Jurkat, Clone E6-1 (cell line): ENCODE measurements at regions not wholly inside any gene's neighbourhood (a gene's known extent, or its start where the extent isn't known, plus 50 kb on each side); places are given as distances from the start of the nearest gene placed in this dataset.

Experiments
- DNase-seq: peaks from one replicate; pipeline ENCODE4 v3.0.0-alpha.2; 2011; ENCODE audit warnings: low read depth, low spot score
- H3K4me3 ChIP-seq: 2 replicates; pipeline ENCODE4 v1.5.1; 2011; ENCODE audit warnings: mild to moderate bottlenecking, low read length, control low read depth, moderate library complexity

DNA sequence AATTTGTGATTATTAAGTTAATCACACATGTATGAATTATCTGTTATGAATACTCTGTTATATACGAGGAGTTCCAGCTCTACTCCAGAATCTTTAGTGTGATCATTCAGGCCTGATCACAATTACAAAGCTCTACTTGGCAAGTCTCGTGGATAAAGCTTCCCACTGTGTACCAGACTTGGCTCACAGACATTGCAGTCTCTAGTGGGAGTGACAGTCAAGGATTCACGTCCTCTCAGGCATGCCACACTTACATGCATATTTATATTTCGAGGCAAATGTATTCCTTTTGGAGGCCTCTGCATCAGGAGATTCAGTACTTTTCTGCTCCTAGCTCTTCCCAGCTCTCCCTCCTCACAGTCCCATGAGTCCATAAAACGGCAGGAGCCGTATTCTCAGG, 403.4 kb upstream of the CDH7 start:
- DNase-seq = no peak
- no peak overlapping the region for H3K4me3 ChIP-seq

DNA sequence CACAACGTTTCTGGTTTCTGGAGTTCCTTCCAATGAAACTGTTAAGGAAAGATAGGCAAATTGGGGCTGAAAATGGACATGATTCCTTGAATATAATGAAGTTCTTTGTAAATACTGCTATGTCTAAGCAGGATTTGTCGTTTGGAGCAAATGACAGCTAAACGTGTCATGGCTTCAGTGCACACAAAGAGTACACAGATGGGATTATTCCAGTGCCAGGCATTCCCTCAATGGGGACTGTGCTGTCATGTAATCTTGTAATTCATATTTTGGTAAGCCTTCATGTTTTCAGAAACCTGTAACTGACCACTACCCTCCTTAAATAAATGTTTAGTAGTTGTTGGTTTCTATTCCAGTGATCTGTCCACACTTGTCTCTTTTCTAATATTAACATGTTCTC, 404.7 kb upstream of the CDH7 start:
- no peak overlapping the region for H3K4me3 ChIP-seq
- no peak for DNase-seq

DNA sequence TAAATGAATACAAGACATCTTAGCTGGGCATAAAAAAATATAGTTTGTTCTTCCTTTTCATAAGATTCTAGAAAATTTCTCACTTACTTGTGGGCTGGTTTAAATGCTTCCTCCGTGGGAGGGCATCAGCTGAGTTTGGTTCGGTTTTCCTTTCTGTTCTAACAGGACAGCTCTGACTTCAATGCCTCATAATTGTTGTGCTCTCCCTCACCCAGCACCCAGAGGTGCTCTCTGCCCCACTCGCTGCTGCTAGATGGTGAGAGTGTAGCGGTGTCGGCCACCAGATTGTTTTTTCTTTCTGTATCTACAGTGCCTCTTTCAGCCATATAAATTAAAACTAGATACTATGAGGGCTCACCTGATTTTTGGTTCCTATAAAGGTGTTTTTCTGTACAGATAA, 407.2 kb upstream of the CDH7 start:
- H3K4me3 ChIP-seq = no peak overlapping the region
- DNase-seq = no peak

DNA sequence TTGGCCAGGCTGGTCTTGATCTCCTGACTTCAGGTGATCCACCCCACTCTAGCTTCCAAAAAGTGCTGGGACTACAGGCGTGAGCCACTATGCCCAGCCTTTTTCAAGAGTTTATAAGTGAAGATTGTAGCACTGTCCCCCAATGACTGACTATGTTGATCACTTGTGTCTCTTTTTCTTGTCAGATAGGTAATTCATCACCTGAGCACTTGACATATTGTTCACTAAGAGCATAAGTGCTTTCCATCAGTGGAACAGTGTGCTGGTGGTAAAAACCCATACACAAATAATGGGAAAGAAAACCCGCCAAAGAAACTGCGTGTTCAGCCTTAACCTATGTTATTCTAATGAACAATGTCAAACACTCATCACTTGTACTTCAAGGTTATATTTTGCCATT, 414.4 kb upstream of the CDH7 start:
- DNase-seq = no peak
- no peak overlapping the region for H3K4me3 ChIP-seq

DNA sequence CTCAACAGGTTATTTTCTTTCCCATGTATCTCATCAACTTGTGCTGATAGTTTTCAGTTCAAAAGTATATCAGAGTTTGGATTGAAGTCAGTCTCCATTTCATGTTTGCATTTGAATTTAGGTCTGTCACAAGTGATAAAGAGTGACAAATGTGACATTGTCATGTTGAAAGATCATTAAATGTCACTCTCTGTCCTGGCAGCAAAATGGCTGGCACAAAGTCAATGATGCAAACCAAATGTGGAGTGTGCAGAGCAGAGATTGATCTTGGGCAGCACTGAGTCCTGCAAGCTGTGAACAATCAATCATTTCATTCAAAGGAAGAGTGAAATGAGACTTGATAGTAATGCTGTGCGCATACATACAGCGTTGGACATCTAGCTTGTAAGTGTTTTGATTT, 421.8 kb upstream of the CDH7 start:
- DNase-seq = no peak
- no peak overlapping the region for H3K4me3 ChIP-seq

DNA sequence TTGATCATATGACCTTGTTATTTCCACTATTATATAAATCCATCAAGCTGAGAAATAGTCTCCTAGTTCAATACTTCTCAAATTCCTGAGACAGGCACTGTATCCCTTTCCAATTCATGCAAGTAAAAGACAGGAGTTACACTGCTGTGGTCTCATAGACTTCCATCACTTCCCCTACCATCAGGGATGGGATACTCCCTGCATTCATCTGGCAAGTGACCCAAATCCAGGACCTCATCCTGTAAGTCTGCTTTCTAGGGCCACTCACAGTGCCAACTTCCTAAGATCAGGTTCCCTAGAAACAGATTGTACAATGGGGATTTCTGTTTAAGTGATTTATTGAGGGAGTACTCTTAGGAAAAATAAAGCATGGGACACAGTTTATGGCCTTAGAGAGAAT, 424.0 kb upstream of the CDH7 start:
- DNase-seq = no peak
- H3K4me3 ChIP-seq = no peak overlapping the region

DNA sequence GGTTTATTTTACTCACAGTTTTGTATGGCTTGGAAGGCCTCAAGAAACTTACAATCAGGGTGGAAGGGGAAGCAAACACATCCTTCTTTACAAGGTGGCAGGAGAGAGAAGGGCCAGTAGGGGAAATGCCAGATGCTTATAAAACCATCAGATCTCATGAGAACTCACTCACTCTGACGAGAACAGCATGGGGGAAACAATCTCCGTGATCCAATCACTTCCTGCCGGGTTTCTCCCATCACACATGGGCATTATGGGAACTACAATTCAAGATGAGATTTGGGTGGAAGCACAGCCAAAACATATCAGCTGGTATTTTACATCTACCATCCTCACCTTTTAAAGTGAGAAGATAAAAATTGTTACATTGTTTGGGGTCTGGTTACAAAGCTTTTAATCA, 427.9 kb upstream of the CDH7 start:
- H3K4me3 ChIP-seq = no peak overlapping the region
- DNase-seq = no peak

DNA sequence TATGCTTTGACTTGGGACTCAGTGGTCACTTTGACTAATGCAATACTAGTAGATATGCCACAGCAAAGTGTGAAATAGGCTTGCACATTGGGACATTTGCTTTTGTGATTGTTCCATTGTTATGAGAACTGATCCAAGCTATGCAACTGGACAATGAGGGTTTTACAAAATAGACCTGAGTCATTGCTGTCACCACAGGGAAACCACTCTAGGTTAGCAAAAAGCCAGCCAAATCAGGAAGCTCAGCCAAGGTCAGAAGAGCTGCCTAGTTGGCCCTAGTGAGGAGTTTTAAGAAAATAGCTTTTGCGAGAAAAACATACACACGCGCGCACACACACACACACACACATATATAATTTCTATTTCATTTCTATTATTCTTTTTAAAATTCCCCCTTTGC, 452.4 kb upstream of the CDH7 start:
- no peak overlapping the region for H3K4me3 ChIP-seq

DNA sequence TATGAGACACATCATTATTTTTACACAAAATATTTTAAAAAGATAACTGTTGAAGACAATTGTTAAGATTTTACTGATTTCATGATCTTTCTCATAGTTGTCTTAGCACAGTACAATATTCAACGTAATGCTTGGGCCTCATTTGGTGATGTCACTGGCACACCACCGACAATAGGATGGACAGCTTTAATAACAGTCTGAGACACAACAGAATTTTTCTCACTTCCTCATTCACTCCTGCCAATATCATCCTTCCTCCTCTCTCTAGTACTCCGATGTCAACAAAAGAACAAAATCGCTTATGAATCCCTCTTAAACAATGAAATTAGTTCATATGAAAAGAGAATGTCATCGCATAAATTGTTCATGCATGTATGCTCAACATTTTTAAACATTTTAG, 461.9 kb upstream of the CDH7 start:
- no peak for DNase-seq
- no peak overlapping the region for H3K4me3 ChIP-seq

More for the DNA sequence above, 452.4 kb upstream of the CDH7 start:
- no peak for DNase-seq

DNA sequence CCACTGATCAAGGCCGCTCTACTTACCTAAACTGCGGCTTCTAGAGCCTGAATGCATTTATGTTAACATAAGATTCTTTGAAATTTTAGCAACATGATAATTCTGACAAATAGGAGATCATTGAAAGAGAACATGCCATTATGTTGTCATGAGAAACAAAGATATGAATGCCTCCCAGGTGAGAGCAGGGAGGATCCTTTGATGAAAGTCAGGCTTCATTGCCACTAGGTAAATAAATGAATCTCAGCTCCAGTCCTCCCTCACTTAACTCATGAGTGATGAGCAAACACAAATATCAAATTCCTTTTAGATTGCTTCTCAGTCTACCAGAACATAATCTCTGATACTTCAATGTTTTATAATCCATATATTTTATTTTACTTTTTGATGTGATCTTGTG, 463.2 kb upstream of the CDH7 start:
- no peak overlapping the region for H3K4me3 ChIP-seq
- no peak for DNase-seq

DNA sequence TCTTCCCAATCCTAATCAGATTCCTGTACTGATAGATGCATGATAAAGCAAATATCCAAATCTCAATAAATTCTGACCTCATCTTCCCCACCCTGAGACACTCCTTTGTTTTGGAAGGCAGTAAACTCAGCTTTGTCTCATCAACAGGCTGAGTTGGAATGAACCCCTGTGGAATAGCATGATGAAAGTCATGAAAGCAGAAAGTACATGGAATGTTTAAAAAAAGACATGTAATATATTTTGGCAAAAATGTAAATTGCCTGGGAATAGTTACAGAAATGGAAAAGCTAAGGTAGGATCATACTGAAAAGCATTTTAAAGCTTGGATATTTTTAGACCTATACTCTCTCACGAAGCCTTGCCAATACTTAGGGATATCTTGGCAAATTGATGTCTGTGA, 468.7 kb upstream of the CDH7 start:
- no peak for DNase-seq
- no peak overlapping the region for H3K4me3 ChIP-seq

DNA sequence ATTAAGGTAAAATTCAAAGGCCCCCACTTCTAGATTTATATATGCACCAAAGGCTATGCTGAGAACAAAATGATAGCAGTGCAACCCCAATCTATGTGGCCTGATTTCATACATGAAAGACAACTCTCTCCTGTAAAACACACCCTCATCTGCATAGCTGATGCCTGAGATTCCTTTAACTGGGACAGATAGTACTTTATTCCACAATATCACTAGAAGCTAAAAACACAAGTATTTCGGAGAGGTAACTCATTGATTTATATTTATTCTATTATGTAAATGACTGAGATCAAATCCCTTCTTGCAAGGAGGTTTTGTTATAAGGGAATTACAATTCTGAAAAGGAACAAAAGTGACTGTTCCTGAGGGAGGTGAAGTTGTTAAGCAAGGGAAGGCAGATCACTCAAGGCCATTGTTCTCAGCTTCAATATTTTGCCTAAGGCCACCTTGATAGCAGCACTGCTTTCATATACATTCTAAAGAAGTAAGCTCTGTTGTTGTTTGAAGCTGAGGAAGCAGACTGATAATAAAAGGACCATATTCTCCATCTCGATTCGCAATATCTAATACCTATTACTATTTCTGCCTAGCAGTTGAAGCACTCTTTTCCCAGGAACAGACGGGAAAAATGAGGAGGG, 471.0 kb upstream of the CDH7 start:
- no peak for DNase-seq
- no peak overlapping the region for H3K4me3 ChIP-seq

DNA sequence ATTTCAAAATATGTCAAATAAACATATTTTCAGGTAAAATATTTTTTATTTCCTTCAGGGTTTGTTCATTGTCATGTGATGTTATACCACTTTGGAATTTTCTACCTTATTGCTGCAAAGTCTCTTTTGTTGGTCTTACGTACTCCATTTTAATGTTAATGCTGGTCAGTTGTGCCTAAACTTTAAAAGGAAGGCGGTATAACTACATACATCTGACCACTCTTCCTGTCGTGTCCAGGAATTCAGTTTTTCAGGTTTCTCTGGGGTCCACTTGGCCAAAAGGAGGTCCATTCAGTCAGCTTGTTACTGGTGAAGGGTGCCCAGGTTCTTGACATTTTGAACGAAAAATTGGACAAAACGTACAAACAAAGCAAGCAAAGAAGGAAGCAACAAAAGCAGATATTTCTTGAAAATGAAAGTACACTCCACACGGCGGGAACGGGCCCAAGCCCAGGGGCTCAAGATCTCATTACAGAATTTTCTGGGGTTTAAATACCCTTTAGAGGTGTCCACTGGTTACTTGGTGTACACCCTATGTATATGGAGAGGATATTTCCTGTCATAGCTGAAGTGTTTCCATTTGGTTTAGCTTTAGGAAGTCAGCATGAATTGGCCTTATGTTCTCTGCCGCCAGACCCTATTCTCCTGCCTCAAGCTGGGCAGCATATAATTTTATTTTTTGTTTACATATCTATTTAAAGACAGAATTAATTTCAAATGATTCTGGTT, 471.7 kb upstream of the CDH7 start:
- no peak overlapping the region for H3K4me3 ChIP-seq
- DNase-seq = no peak

DNA sequence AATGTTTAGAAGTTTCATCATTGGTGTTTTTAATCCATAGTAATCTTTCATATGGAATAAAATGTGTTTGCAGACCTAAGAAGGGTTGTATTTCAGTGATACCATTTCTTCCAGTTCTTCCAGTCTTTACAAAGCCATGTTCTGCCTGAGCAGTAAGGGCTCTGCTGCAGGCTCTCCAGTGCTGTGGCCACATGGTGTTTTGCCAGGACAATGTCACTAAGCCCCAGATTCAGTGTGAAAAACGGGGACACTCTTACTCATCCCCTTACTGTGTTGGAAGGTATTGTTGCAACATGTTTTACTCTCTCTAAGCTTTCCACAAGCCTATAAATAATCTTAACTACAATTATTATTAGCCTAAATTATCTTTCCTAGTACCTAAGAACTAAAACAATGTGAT, 481.4 kb upstream of the CDH7 start:
- no peak overlapping the region for H3K4me3 ChIP-seq
- DNase-seq = no peak

DNA sequence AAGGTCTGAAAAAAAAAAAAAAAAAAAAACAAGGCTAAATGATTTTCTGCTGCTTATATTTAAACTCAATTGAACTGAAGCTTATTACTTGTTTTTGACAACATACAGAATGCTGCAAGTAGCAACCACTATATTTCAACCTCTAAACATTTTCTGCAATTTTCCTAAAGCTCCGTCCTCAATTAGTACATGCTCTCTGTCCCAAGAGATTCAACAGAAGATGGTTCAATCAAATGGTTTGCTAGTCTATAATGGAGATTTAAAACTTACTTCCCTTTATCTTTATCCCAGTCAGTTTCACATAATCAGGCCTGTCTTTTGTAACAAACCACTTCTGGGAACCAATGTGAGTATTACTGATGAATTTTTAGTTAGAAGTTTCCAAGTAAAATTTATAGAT, 485.1 kb upstream of the CDH7 start:
- H3K4me3 ChIP-seq = no peak overlapping the region
- no peak for DNase-seq

DNA sequence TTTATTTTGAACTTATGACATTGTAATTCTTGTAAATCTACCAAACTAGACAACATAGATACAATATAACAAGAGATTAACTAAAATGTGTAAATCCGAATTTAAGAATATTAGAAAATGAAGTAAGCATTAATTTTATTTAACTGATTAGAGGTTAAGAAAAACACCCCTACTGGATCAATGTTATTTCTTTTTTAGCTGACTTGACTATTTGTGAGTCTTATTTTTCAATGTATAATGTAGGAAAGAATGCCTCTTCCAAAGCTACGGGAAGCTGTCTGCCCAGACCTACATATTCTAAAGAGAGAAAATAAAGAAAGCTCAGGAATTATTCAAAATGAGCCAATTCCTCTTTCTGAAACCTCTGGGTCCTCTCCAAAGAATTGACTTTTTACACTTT, 490.8 kb upstream of the CDH7 start:
- no peak overlapping the region for H3K4me3 ChIP-seq

DNA sequence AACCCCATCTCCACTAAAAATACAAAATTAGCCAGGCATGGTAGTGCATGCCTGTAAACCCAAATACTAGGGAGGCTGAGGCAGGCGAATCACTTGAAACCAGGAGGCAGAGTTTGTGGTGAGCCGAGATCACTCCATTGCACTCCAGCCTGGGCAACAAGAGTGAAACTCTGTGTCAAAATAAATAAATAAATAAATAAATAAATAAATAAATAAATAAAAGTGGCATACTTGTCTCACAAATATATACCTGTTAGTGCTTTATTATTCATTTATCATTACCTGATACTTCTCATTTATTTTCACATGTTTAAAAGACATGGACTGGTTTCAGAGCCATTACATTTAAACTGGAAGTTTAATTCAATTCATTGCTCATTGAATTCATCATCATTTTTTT, 491.4 kb upstream of the CDH7 start:
- H3K4me3 ChIP-seq = no peak overlapping the region
- no peak for DNase-seq

More for the DNA sequence above, 490.8 kb upstream of the CDH7 start:
- DNase-seq = no peak

DNA sequence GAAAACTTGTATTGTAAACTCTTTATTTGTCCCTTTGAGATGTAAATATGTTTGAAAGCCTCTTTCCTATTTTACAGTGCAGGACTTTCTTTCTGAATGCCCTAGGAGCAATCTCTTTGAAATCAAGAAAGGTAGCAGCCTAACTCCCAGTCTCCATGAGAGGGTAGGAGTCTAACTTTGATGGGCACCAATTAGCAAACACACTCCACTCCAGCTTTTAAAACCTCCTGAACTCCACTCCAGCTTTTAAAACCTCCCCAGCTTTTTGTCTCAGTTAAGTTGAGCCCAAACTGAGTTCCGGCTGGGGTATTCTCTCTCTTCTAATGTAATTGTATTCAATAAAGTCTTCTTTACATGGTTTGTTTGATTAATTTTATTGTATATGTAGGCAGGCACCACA, 493.7 kb upstream of the CDH7 start:
- DNase-seq = no peak
- no peak overlapping the region for H3K4me3 ChIP-seq

DNA sequence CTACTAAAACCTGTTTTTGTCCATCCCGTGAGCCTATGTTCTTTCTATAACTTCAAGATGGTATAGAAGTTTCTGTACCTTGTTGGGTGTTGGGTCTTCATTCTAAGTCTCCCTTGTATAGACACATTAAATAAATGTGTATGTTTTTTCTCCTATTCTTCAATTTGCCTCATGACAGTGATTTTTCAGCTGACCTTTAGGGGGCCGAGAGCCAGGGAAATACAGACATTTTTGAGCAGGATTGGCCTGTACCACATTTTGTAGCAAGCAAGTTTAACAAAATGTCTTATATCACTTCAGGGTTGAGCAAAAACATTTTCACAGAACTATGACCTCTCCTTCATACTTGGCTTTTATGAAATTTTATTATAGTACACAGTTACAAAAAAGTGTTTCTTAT, 495.4 kb upstream of the CDH7 start:
- H3K4me3 ChIP-seq = no peak overlapping the region
- no peak for DNase-seq

DNA sequence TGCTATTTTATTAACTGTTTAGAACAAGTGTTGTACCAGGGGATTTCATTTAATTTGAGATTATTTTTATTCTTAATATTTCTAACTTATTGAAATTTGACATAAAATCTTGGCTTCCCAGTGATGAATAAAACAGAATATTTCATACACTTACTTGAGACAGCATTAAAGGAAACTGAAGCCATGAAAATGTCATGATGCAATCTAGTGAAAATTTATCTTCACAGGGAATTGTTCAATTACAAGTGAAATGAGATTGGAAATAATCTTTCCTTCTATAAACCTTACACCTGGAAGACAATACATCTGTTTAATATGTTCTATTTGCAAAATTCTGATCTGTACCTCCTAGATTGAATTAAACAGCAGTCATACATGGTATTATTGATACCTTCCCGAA, 511.0 kb upstream of the CDH7 start:
- no peak overlapping the region for H3K4me3 ChIP-seq
- DNase-seq = no peak

DNA sequence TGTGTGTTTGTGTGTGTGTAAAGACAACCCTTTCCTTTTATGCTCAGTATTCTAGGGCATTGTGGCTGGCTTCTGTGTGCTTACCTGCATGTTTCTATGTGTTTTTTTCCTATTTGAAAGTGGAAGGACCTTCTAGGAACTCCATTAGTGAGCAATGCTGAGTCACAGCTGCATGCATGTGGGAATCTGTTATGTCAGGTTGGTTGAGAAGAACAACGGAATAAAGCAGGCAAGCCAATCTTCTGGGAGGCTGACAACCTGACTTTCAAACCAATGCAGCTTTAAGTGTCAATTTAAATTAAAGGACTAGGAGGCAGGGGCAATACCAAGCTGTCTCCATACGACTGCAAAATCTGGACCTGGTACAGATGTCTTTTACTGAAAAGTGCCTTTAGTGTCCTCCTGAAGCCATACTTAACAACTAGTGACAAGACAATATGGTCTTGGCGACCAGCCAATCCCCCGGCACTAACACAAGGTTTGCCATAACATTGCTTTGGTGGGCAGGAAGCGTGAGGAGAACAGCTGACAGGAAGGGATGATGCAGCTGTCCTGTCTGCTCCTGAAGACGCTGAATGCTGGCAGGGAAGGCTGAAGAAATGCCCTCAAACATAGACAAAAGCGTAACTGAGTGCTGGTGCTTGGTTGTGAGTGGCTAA, 514.7 kb upstream of the CDH7 start:
- no peak for DNase-seq
- no peak overlapping the region for H3K4me3 ChIP-seq
